GM10266 (cell line): ENCODE measurements at regions not wholly inside any gene's neighbourhood (a gene's known extent, or its start where the extent isn't known, plus 50 kb on each side); places are given as distances from the start of the nearest gene placed in this dataset.
"Not testable (repeated sequence)": the region's sequence is repeated elsewhere in the genome, so short reads cannot be mapped to it uniquely, and the experiment has no call there.

Experiments used
- DNase-seq: peaks from one replicate; pipeline ENCODE4 v3.0.0; 2012; ENCODE audit errors: extremely low spot score
- TF ChIP-seq, protein P1 (sequence below): IDR thresholded peaks from 2 replicates; pipeline ENCODE4 v1.5.1; 2012; ENCODE audit warnings: mild to moderate bottlenecking, low read depth; ENCODE audit not compliant: control insufficient read depth, insufficient read depth; ENCODE audit errors: missing control alignments

DNA sequence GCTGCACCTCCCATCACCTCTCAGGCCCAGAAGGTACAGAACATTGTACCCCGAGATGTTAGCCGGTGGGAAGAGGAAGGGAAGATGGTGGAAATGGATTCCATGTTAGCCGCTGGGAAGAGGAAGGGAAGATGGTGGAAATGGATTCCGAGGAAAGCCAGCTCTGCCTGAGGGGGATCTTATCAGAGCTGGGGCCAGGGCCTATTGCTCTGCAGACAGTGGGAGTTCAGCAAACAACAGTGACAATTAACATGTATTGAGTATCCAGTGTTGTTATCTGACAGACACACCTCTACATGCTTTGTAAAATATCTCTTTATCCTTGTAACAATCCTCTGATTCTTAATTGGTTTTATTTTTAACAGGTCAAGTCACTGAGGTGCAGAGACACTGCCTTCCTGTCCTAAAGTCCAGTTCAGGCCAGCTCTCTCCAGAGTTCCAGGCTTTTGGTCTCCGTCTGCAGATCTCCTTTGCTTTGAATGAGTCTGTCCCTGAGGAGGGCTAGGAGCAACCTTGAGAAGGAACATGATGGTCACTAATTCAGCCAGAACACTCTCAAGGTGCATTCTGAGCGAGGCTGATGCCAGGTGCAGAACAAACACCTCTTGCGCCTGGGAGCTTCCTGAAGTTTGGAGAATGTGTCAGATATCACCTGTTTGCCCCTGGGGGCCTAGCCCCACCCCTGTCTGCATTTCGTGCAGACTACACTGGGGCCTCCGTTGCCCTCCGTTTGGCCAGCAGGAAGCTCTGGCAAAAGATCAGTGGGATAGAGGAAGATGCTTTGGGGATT lies 82.4 kb upstream of the PODXL start:
- no peak for DNase-seq
- TF ChIP-seq, protein P1, sequence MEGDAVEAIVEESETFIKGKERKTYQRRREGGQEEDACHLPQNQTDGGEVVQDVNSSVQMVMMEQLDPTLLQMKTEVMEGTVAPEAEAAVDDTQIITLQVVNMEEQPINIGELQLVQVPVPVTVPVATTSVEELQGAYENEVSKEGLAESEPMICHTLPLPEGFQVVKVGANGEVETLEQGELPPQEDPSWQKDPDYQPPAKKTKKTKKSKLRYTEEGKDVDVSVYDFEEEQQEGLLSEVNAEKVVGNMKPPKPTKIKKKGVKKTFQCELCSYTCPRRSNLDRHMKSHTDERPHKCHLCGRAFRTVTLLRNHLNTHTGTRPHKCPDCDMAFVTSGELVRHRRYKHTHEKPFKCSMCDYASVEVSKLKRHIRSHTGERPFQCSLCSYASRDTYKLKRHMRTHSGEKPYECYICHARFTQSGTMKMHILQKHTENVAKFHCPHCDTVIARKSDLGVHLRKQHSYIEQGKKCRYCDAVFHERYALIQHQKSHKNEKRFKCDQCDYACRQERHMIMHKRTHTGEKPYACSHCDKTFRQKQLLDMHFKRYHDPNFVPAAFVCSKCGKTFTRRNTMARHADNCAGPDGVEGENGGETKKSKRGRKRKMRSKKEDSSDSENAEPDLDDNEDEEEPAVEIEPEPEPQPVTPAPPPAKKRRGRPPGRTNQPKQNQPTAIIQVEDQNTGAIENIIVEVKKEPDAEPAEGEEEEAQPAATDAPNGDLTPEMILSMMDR, result no peak

DNA sequence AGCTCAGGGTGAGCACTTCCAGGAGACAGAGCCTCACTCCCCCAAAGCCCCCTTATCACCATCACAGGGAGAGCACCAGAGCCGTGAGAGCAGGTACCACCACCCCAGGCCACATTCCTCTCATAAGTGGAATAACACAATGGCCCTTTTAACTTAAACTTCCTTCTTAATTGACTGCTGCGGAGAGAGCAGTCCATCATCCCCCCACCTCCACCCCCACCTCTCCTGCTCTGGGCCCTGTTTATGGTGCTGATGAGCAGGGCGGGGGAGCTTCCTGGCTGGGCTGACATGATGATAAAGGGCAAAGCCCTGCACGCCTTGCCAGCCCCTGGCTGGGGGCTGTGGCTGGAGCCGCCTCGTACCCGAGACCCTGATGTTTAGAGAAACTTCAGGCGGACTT lies 81.4 kb upstream of the PODXL start:
- TF ChIP-seq, protein P1, result no peak
- no peak for DNase-seq

DNA sequence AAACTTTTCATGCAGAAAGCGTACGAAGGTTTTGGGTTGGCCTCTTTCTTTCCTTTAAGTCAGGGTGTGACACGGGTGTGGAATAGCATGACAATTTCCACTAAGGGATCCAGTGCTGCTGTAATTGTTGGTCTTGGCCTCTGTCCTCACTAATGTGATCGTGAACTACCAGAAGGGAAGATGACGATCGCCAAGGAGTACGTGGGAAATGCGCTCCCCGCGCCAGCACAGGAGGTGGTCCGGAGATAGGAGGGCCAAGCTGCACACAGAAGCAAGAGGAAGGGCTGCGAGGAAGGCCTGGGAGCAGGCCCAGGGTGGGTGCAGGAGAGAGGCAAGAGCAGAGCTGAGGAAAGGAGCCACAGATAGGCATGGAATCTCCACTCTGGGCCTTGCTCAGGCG lies 79.7 kb upstream of the PODXL start:
- TF ChIP-seq, protein P1, result no peak
- no peak for DNase-seq

DNA sequence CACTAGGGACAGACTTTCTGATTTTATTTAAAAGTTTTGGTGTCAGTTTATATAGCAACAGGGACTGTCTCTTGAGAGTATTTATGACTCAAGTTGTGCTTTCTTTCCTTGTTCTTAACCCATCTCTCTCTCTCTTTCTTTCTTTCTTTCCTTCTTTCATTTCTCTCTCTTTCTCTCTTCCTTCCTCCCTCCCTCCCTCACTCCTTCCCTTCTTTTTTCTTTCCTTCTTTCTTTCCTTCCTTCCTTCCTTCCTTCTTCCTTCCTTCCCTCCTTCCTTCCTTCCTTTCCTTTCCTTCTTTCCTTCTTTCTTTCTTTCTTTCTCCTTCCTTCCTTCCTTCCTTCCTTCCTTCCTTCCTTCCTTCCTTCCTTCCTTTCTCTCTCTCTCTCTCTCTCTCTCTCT lies 77.8 kb upstream of the PODXL start:
- DNase-seq, result not testable (repeated sequence)

DNA sequence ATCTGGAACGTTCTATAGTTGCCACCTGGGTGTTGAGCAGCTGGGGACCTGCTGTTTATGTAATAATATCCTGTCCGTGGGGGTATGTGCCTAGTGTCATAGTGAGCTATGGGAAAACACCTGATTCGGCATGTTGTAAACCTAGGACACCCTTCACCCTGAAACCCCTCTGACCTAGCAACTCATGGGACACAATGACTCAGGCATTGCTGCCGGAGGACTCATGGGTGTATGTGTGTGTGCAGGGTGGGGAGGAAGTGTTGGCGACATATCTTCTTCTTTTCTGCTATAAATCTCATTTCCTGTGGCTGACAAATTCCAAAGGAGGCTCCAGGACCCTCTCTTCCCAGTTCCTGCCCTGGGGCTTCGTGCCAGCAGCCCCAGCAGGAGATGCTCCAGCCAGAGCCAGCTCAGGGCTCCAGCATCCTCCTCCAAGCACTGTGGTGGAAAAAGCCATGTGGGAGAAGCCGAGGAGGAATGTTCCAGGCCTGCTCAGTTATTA lies 77.0 kb upstream of the PODXL start:
- TF ChIP-seq, protein P1, result no peak
- no peak for DNase-seq

DNA sequence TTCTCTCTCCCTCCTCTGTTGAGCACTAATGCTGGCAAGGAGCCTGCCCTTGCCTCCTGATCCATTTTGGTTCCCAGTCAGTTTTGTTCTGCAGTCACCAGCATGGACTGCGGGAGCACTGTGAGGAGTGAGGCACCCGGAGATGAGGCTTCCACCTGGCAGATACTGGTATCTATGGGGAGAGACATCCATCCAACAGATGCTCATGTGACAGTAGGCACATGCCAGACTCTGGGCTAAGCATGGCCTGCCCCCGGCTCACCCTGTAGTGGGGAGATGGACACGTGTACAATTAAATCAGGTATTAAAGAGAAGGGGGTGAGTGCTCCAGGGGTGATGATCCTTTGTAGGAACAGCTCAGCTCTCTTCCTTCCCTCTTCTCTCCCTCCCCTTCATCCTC lies 74.0 kb upstream of the PODXL start:
- TF ChIP-seq, protein P1, result no peak
- DNase-seq, result no peak

DNA sequence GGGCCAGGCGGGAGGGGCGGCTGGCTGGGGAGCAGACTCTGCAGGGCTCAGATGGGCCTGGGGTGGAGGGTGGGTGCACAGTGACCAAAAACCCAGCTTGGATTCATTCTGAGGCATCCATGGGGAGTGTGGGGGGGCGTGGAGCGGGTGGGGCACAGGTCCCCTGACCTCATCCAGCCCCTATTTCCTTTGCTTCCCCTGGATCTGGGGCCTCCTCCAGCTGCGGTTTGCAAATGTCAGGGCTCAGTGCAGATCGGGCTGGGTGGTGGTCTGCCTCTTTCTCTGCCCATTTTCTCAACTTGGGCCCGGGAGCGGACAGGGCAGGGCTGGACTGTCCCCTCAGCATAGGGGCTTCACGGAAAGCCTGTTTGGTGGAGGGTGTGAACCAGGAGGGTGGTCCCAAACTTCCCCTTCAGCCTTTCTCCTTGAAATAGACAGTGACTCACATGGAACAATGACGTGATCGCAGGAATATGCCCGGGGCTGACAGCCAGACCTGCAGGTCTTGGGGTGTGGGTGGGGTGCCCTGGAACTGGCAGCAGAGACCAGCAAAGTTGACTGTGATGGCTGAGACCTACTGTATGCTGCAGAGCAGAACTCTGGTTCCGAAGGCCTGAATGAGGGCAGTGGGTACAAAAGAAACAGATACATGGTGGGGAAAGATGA lies 72.9 kb upstream of the PODXL start:
- no peak for DNase-seq
- TF ChIP-seq, protein P1, result no peak
